ENCODE measurements at regions not wholly inside any gene's neighbourhood (a gene's known extent, or its start where the extent isn't known, plus 50 kb on each side); places are given as distances from the start of the nearest gene placed in this dataset.

- H3K4me3 Mint-ChIP-seq (ENCODE audit: unreplicated experiment): no peak overlapping the region
- H3K36me3 Mint-ChIP-seq (ENCODE audit: low read depth): peaks cover 1% of the 10 kb centered on the region
- H3K27ac Mint-ChIP-seq (ENCODE audit: unreplicated experiment): no peak overlapping the region
- DNase-seq (ENCODE audit: low spot score): no peak
- peaks cover 6% of the 10 kb centered on the region for H3K27me3 Mint-ChIP-seq (ENCODE audit: low read depth)
- TF ChIP-seq CTCF (IDR thresholded peaks at IDR 0.05): no peak
- no peaks in the 10 kb centered on the region for H3K4me1 Mint-ChIP-seq (ENCODE audit: low read depth)
- H3K9me3 Mint-ChIP-seq (ENCODE audit: low read depth): no peaks in the 10 kb centered on the region
Measured at GRCh38 chr21:31475223-31475622, 131.2 kb upstream of the TIAM1 start.

GRCh38 chr21:31473685-31474345 is 129.8 kb upstream of the TIAM1 start:
- TF ChIP-seq CTCF (IDR thresholded peaks at IDR 0.05): no peak
- Mint-ChIP-seq H3K27me3 (ENCODE audit: low read depth) (no peaks in the 10 kb centered on the region), H3K4me1 (ENCODE audit: low read depth) (no peaks in the 10 kb centered on the region), H3K27ac (ENCODE audit: unreplicated experiment) (no peak overlapping the region), H3K9me3 (ENCODE audit: low read depth) (no peaks in the 10 kb centered on the region), H3K36me3 (ENCODE audit: low read depth) (peaks cover 1% of the 10 kb centered on the region), H3K4me3 (ENCODE audit: unreplicated experiment) (no peak overlapping the region)
- DNase-seq (ENCODE audit: low spot score): no peak

- TF ChIP-seq CTCF (IDR thresholded peaks at IDR 0.05): no peak
- no peaks in the 10 kb centered on the region for H3K27me3 Mint-ChIP-seq (ENCODE audit: low read depth)
- no peak overlapping the region for H3K4me3 Mint-ChIP-seq (ENCODE audit: unreplicated experiment)
- peaks cover 1% of the 10 kb centered on the region for H3K36me3 Mint-ChIP-seq (ENCODE audit: low read depth)
- H3K27ac Mint-ChIP-seq (ENCODE audit: unreplicated experiment): no peak overlapping the region
- DNase-seq (ENCODE audit: low spot score): no peak
- no peaks in the 10 kb centered on the region for H3K4me1 Mint-ChIP-seq (ENCODE audit: low read depth)
- no peaks in the 10 kb centered on the region for H3K9me3 Mint-ChIP-seq (ENCODE audit: low read depth)
Measured at GRCh38 chr21:31471865-31472264, 127.8 kb upstream of the TIAM1 start.

GRCh38 chr21:31470896-31471694 is 127.0 kb upstream of the TIAM1 start:
- Mint-ChIP-seq H3K9me3 (ENCODE audit: low read depth) (no peaks in the 10 kb centered on the region), H3K27me3 (ENCODE audit: low read depth) (no peaks in the 10 kb centered on the region)

More at GRCh38 chr21:31470896-31471694, 127.0 kb upstream of the TIAM1 start:
- DNase-seq (ENCODE audit: low spot score): no peak
- Mint-ChIP-seq H3K27ac (ENCODE audit: unreplicated experiment) (no peak overlapping the region), H3K4me3 (ENCODE audit: unreplicated experiment) (no peak overlapping the region), H3K4me1 (ENCODE audit: low read depth) (no peaks in the 10 kb centered on the region), H3K36me3 (ENCODE audit: low read depth) (peaks cover 1% of the 10 kb centered on the region)
- no peak for TF ChIP-seq CTCF (IDR thresholded peaks at IDR 0.05)

Data from chondrocyte (in vitro differentiated cells).